OCI-LY3 (cell line): ENCODE measurements at regions not wholly inside any gene's neighbourhood (a gene's known extent, or its start where the extent isn't known, plus 50 kb on each side); places are given as distances from the start of the nearest gene placed in this dataset.

Experiments used
- H2AFZ ChIP-seq: fragments of 200-600, 300-600 bp; shearing (Covaris generic); 2 replicates; pipeline ENCODE4 v1.6.0; 2014; ENCODE audit warnings: antibody characterized with exemption, low read depth, low read length
- H3K27ac ChIP-seq: fragments of 200-600, 300-600 bp; sonication (generic); 2 replicates; pipeline ENCODE4 v1.5.1; 2014; ENCODE audit warnings: mild to moderate bottlenecking, low read length, moderate library complexity, mixed read lengths
- H3K27me3 ChIP-seq: fragments of 200-600, 300-600 bp; sonication (generic); 2 replicates; pipeline ENCODE4 v1.6.1; 2014; ENCODE audit warnings: low read depth, low read length, mixed read lengths
- H3K36me3 ChIP-seq: fragments of 200-600, 300-600 bp; sonication (generic); replicated peaks from 2 replicates; pipeline ENCODE3; 2014; ENCODE audit warnings: low read depth, low read length, mixed read lengths
- H3K4me1 ChIP-seq: fragments of 300-600, 200-600 bp; sonication (generic); 2 replicates; pipeline ENCODE4 v1.6.1; 2014; ENCODE audit warnings: low read length, mixed read lengths
- H3K4me2 ChIP-seq: fragments of 200-600, 300-600 bp; sonication (generic); 2 replicates; pipeline ENCODE4 v1.6.1; 2014; ENCODE audit warnings: low read length, mixed read lengths
- H3K4me3 ChIP-seq: fragments of 300-600, 200-600 bp; sonication (generic); 2 replicates; pipeline ENCODE4 v1.5.1; 2014; ENCODE audit warnings: antibody characterized with exemption, mild to moderate bottlenecking, low read length, moderate library complexity
- H3K79me2 ChIP-seq: fragments of 300-600, 200-600 bp; shearing (Covaris generic); 2 replicates; pipeline ENCODE4 v1.6.1; 2014; ENCODE audit warnings: mild to moderate bottlenecking, low read length, mixed read lengths
- H3K9ac ChIP-seq: fragments of 300-600, 200-600 bp; shearing (Covaris generic); 2 replicates; pipeline ENCODE4 v1.6.0; 2014; ENCODE audit warnings: mild to moderate bottlenecking, low read length, moderate library complexity
- H3K9me3 ChIP-seq: fragments of 200-600, 300-600 bp; shearing (Covaris generic); 2 replicates; pipeline ENCODE4 v1.6.1; 2014; ENCODE audit warnings: low read length, mixed read lengths; ENCODE audit not compliant: insufficient read depth
- H4K20me1 ChIP-seq: fragments of 200-600, 300-600 bp; sonication (generic); 2 replicates; pipeline ENCODE4 v1.6.1; 2016; ENCODE audit warnings: low read length, mixed read lengths; ENCODE audit not compliant: insufficient read depth
- CTCF ChIP-seq: fragments of 200-600, 300-600 bp; sonication (generic); IDR thresholded peaks from 2 replicates; pipeline ENCODE4 v1.5.1; 2014; ENCODE audit warnings: antibody characterized with exemption, low read length, low read depth
- EZH2phosphoT487 ChIP-seq: fragments of 200-600 bp; shearing (Covaris generic); IDR thresholded peaks from 2 replicates; pipeline ENCODE4 v1.6.1; 2018; ENCODE audit warnings: antibody characterized with exemption, mixed run types, low read depth

- Histone ChIP-seq H3K4me1 (no peaks in the 10 kb centered on the region), H3K27ac (no peak overlapping the region), H3K79me2 (no peaks in the 10 kb centered on the region), H3K36me3 (no peaks in the 10 kb centered on the region), H3K4me2 (no peak overlapping the region), H3K9me3 (no peaks in the 10 kb centered on the region), H3K27me3 (no peaks in the 10 kb centered on the region), H3K9ac (no peak overlapping the region), H2AFZ (no peak overlapping the region), H4K20me1 (no peaks in the 10 kb centered on the region), H3K4me3 (no peak overlapping the region)
- TF ChIP-seq CTCF (peak; percentile 41), EZH2phosphoT487 (no peak)
Observed at GRCh38 chr3:59440285-59441028, 390.6 kb upstream of the CFAP20DC start.

- H2AFZ ChIP-seq: no peak overlapping the region
- no peak overlapping the region for H3K9ac ChIP-seq
- no peak for TF ChIP-seq EZH2phosphoT487
- TF ChIP-seq CTCF: no peak
- no peaks in the 10 kb centered on the region for H3K27me3 ChIP-seq
- H3K27ac ChIP-seq: no peak overlapping the region
- H3K4me3 ChIP-seq: no peak overlapping the region
- no peaks in the 10 kb centered on the region for H3K4me1 ChIP-seq
- peaks cover 8% of the 10 kb centered on the region for H3K9me3 ChIP-seq
- peaks cover 4% of the 10 kb centered on the region for H3K36me3 ChIP-seq
- H4K20me1 ChIP-seq: no peaks in the 10 kb centered on the region
- no peaks in the 10 kb centered on the region for H3K79me2 ChIP-seq
- no peak overlapping the region for H3K4me2 ChIP-seq
Observed at GRCh38 chr3:59438492-59438891, 388.7 kb upstream of the CFAP20DC start.

GRCh38 chr3:59436164-59436958, 386.5 kb upstream of the CFAP20DC start:
- Histone ChIP-seq H3K27ac (no peak overlapping the region), H3K4me3 (no peak overlapping the region), H3K36me3 (peaks cover 4% of the 10 kb centered on the region), H4K20me1 (no peaks in the 10 kb centered on the region), H3K4me2 (no peak overlapping the region), H3K79me2 (no peaks in the 10 kb centered on the region), H3K4me1 (no peaks in the 10 kb centered on the region), H2AFZ (no peak overlapping the region), H3K9me3 (peaks cover 8% of the 10 kb centered on the region), H3K9ac (no peak overlapping the region), H3K27me3 (no peaks in the 10 kb centered on the region)
- TF ChIP-seq EZH2phosphoT487 (no peak), CTCF (no peak)

GRCh38 chr3:59433546-59433945, 383.7 kb upstream of the CFAP20DC start:
- Histone ChIP-seq H3K9ac (no peak overlapping the region), H4K20me1 (no peaks in the 10 kb centered on the region), H3K4me2 (no peak overlapping the region), H3K4me3 (no peak overlapping the region), H3K9me3 (peaks cover 8% of the 10 kb centered on the region), H3K79me2 (no peaks in the 10 kb centered on the region), H2AFZ (no peak overlapping the region), H3K27me3 (no peaks in the 10 kb centered on the region), H3K27ac (no peak overlapping the region), H3K4me1 (no peaks in the 10 kb centered on the region), H3K36me3 (peaks cover 4% of the 10 kb centered on the region)
- TF ChIP-seq CTCF: no peak
- no peak for TF ChIP-seq EZH2phosphoT487
